HG02870 (cell line): ENCODE measurements at regions not wholly inside any gene's neighbourhood (a gene's known extent, or its start where the extent isn't known, plus 50 kb on each side); places are given as distances from the start of the nearest gene placed in this dataset.
A peak's percentile ranks its signal among the peaks of the same experiment; 100 is the strongest.
"Not testable (repeated sequence)": the region's sequence is repeated elsewhere in the genome, so short reads cannot be mapped to it uniquely, and the experiment has no call there.

Experiments
- ATAC-seq: cut with Tn5 transposase; IDR thresholded peaks from one replicate; pipeline ENCODE4 v1.9.1; 2021; ENCODE audit warnings: mild to moderate bottlenecking, moderate library complexity; ENCODE audit not compliant: unreplicated experiment

- peak; percentile 94 for ATAC-seq
Measured at GRCh38 chr16:72657791-72658190, 390.1 kb downstream of the ZFHX3 start.

- ATAC-seq = no peak
Measured at GRCh38 chr16:72657164-72657563, 390.8 kb downstream of the ZFHX3 start.

- no peak for ATAC-seq
Measured at GRCh38 chr16:72654535-72654934, 393.4 kb downstream of the ZFHX3 start.

- no peak for ATAC-seq
Measured at GRCh38 chr16:72649254-72649944, 398.5 kb downstream of the ZFHX3 start.

GRCh38 chr16:72646615-72647014 is 401.3 kb downstream of the ZFHX3 start:
- no peak for ATAC-seq

- ATAC-seq = no peak
Measured at GRCh38 chr16:72645538-72645937, 402.4 kb downstream of the ZFHX3 start.

GRCh38 chr16:72644911-72645310 is 403.0 kb downstream of the ZFHX3 start:
- no peak for ATAC-seq

GRCh38 chr16:72639494-72639893 is 408.4 kb downstream of the ZFHX3 start:
- no peak for ATAC-seq

- no peak for ATAC-seq
Measured at GRCh38 chr16:72637306-72637705, 410.6 kb downstream of the ZFHX3 start.

GRCh38 chr16:72635694-72636093 is 412.2 kb downstream of the ZFHX3 start:
- no peak for ATAC-seq

- no peak for ATAC-seq
Measured at GRCh38 chr16:72635104-72635503, 412.8 kb downstream of the ZFHX3 start.

- ATAC-seq = not testable (repeated sequence)
Measured at GRCh38 chr16:72627182-72627896, 420.6 kb downstream of the ZFHX3 start.

- ATAC-seq = no peak
Measured at GRCh38 chr16:72626623-72627022, 421.3 kb downstream of the ZFHX3 start.

- ATAC-seq = no peak
Measured at GRCh38 chr16:72621651-72622050, 426.3 kb downstream of the ZFHX3 start.

GRCh38 chr16:72620853-72621252 is 427.1 kb downstream of the ZFHX3 start:
- no peak for ATAC-seq

- no peak for ATAC-seq
Measured at GRCh38 chr16:72620348-72620747, 427.6 kb downstream of the ZFHX3 start.

GRCh38 chr16:72615856-72616255 is 432.1 kb downstream of the ZFHX3 start:
- ATAC-seq = no peak

GRCh38 chr16:72612718-72613117 is 435.2 kb downstream of the ZFHX3 start:
- no peak for ATAC-seq

- no peak for ATAC-seq
Measured at GRCh38 chr16:72612256-72612655, 435.7 kb downstream of the ZFHX3 start.

GRCh38 chr16:72609933-72610332 is 438.0 kb upstream of the PMFBP1 start:
- ATAC-seq = no peak

GRCh38 chr16:72609066-72609465 is 437.1 kb upstream of the PMFBP1 start:
- no peak for ATAC-seq

- no peak for ATAC-seq
Measured at GRCh38 chr16:72604375-72604774, 432.4 kb upstream of the PMFBP1 start.

- ATAC-seq = no peak
Measured at GRCh38 chr16:72602499-72602898, 430.5 kb upstream of the PMFBP1 start.
